ENCODE measurements at regions not wholly inside any gene's neighbourhood (a gene's known extent, or its start where the extent isn't known, plus 50 kb on each side); places are given as distances from the start of the nearest gene placed in this dataset.

- TF ChIP-seq, protein P1, sequence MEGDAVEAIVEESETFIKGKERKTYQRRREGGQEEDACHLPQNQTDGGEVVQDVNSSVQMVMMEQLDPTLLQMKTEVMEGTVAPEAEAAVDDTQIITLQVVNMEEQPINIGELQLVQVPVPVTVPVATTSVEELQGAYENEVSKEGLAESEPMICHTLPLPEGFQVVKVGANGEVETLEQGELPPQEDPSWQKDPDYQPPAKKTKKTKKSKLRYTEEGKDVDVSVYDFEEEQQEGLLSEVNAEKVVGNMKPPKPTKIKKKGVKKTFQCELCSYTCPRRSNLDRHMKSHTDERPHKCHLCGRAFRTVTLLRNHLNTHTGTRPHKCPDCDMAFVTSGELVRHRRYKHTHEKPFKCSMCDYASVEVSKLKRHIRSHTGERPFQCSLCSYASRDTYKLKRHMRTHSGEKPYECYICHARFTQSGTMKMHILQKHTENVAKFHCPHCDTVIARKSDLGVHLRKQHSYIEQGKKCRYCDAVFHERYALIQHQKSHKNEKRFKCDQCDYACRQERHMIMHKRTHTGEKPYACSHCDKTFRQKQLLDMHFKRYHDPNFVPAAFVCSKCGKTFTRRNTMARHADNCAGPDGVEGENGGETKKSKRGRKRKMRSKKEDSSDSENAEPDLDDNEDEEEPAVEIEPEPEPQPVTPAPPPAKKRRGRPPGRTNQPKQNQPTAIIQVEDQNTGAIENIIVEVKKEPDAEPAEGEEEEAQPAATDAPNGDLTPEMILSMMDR (conservative IDR thresholded peaks at IDR 0.05): no peak
- TF ChIP-seq EZH2 (IDR thresholded peaks at IDR 0.05; ENCODE audit: low read depth): no peak
These were observed 89.0 kb upstream of the TENT5D start for GRCh38 chrX:80331285-80331684.
